ENCODE measurements at regions not wholly inside any gene's neighbourhood (a gene's known extent, or its start where the extent isn't known, plus 50 kb on each side); places are given as distances from the start of the nearest gene placed in this dataset.

DNA sequence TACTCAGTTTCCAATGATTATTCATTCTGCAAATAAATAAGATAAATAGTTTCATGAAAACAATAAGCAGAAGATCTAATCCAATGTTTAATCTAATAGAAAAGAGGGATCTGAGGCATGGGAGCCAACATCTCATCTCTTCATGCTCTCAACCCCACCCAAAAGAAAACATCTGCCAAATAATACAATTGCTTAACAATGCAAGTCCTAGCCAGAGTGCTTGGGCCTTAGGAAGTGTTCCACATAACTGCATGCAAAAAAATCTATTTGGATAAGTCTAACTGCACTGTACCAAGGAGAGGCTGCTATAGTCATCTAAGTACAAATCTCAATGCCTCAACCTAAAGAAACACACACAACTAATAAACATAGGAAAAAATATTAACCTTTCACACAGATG lies 606.0 kb downstream of the CDH9 start:
- Histone ChIP-seq H3K27ac (no peak overlapping the region), H3K36me3 (replicated peaks) (no peaks in the 10 kb centered on the region), H3K4me3 (ENCODE audit: low read depth, low read length) (no peak overlapping the region), H3K27me3 (replicated peaks) (no peaks in the 10 kb centered on the region)
- in situ Hi-C loops (cut with HindIII; ENCODE audit: low pct_ligation_motif_present, low sequenced_read_pairs): no loop called here
- TF ChIP-seq, protein P1, sequence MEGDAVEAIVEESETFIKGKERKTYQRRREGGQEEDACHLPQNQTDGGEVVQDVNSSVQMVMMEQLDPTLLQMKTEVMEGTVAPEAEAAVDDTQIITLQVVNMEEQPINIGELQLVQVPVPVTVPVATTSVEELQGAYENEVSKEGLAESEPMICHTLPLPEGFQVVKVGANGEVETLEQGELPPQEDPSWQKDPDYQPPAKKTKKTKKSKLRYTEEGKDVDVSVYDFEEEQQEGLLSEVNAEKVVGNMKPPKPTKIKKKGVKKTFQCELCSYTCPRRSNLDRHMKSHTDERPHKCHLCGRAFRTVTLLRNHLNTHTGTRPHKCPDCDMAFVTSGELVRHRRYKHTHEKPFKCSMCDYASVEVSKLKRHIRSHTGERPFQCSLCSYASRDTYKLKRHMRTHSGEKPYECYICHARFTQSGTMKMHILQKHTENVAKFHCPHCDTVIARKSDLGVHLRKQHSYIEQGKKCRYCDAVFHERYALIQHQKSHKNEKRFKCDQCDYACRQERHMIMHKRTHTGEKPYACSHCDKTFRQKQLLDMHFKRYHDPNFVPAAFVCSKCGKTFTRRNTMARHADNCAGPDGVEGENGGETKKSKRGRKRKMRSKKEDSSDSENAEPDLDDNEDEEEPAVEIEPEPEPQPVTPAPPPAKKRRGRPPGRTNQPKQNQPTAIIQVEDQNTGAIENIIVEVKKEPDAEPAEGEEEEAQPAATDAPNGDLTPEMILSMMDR (IDR thresholded peaks at IDR 0.05; ENCODE audit: low read depth, low read length, missing control alignments): no peak
- no peak for DNase-seq

DNA sequence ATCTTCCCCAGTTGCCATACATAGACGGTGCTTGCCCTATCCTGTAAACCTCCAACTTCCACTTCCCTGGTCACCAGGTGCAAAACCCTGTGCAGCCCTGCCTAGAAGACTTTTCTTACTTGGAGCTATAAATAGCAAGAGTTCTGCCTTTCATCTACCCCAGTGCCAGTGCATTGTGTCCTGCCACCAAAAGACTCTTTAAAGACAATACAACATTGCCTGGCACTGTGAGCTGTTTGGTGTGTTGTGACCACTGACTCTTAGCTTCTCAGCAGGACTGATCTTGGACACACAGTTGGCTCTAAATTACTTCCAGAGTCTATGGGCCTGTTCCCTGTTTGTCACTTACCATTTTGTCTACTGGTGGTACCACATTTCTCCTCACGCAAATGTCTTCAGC lies 608.1 kb downstream of the CDH9 start:
- in situ Hi-C loops (cut with HindIII; ENCODE audit: low pct_ligation_motif_present, low sequenced_read_pairs): no loop called here
- TF ChIP-seq, protein P1 (IDR thresholded peaks at IDR 0.05; ENCODE audit: low read depth, low read length, missing control alignments): no peak
- no peaks in the 10 kb centered on the region for H3K36me3 ChIP-seq (replicated peaks)
- no peak overlapping the region for H3K4me3 ChIP-seq (ENCODE audit: low read depth, low read length)
- no peak for DNase-seq
- no peak overlapping the region for H3K27ac ChIP-seq
- H3K27me3 ChIP-seq (replicated peaks): no peaks in the 10 kb centered on the region

DNA sequence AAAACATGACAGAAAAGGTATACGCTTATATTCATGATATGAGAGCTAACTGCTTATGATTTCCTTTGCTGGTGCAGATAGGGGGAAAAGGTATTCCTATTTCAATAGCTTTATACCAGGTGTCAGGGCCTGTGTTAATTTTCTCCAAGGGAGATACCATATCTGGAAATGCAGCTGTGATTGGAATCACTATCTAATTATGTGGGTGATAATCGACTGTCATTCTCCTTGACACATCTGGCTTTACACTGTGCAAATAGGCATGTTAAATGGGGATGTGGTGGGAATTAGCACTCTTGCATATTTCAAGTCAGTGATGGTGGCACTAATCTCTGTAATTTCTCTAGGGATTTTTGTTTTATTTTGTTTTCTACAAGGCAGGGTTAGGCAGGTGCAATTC lies 611.1 kb downstream of the CDH9 start:
- TF ChIP-seq, protein P1 (IDR thresholded peaks at IDR 0.05; ENCODE audit: low read depth, low read length, missing control alignments): no peak
- in situ Hi-C loops (cut with HindIII; ENCODE audit: low pct_ligation_motif_present, low sequenced_read_pairs): no loop called here
- Histone ChIP-seq H3K27me3 (replicated peaks) (no peaks in the 10 kb centered on the region), H3K36me3 (replicated peaks) (no peaks in the 10 kb centered on the region), H3K4me3 (ENCODE audit: low read depth, low read length) (no peak overlapping the region), H3K27ac (no peak overlapping the region)
- no peak for DNase-seq

DNA sequence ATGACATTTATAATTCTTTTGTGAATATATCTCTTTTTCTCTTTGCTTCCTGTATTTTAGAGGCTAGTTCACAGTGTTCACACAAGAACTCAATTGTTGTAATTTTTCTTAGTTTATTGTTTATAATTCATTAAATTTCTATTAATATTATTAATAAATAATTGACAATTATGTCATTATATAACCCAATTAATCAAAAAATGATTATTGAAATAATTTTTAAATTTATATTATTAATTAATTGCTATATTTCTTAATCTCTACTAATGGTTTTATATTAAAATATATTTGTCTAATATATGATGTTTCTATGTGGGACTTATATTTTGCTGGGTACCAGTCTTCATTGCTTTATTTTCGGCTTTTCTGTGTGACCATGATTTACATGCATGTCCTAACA lies 618.4 kb downstream of the CDH9 start:
- TF ChIP-seq, protein P1 (IDR thresholded peaks at IDR 0.05; ENCODE audit: low read depth, low read length, missing control alignments): no peak
- no peak overlapping the region for H3K4me3 ChIP-seq (ENCODE audit: low read depth, low read length)
- no peaks in the 10 kb centered on the region for H3K27me3 ChIP-seq (replicated peaks)
- no peak overlapping the region for H3K27ac ChIP-seq
- no peak for DNase-seq
- in situ Hi-C loops (cut with HindIII; ENCODE audit: low pct_ligation_motif_present, low sequenced_read_pairs): no loop called here
- no peaks in the 10 kb centered on the region for H3K36me3 ChIP-seq (replicated peaks)

DNA sequence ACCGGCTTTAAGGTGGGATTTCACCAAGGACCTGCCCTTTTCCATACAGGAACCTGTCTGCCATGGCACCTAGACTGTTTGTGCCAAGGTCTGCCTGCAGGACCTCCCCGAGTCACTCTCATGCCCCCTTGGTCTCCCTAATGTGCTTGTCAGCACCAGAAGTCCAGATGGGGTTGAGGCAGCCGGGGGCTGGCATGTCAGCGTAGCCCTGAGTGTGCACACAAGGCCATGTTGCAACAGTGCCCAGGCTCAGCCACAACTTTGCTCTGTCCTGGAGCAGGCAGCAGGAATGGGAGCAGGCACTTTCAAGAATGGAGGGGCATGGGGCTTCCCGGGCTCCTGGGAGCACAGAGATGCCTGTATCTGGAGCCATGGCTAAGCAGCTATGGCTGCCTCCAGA lies 621.5 kb downstream of the CDH9 start:
- Histone ChIP-seq H3K36me3 (replicated peaks) (no peaks in the 10 kb centered on the region), H3K27ac (no peak overlapping the region), H3K4me3 (ENCODE audit: low read depth, low read length) (no peak overlapping the region), H3K27me3 (replicated peaks) (no peaks in the 10 kb centered on the region)
- no peak for DNase-seq
- TF ChIP-seq, protein P1 (IDR thresholded peaks at IDR 0.05; ENCODE audit: low read depth, low read length, missing control alignments): no peak
- in situ Hi-C loops (cut with HindIII; ENCODE audit: low pct_ligation_motif_present, low sequenced_read_pairs): no loop called here

DNA sequence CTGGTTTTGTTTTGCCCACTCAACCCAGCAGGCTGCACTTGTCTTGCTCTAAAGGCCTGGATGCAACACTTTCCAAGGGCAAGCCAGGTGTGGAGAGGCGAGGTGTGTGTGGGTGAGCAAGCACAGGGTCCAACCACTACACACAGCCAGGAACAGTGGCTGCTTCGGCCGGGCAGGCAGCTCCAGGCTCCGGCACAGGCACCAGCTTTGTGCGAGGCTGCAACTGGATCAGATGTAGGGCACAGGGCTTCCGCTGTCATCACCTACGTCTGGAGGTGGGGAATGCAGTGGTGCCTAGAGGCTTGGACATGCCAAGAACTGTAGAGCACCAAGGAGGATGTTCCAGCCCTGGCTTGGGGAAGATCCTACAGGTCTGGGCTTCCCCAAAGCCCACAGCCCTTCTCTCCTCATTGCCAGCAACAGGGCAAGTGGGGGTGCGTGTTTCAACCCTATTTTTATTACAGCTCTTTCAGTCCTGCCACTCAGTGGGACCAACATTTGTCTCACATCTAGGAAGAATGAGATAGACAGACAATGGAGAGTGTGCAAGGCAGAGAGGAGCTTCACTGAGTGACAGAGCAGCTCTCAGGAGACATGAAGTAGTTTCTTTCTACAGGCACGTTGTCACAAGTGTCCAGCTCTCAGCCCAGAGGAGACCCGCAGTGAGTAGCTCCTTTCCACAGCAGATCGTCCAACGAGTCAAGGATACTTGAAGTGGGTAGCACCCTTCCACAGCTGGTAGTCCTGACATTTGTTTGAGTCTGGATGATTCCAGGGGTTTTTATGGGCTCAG lies 622.2 kb downstream of the CDH9 start:
- no peak overlapping the region for H3K4me3 ChIP-seq (ENCODE audit: low read depth, low read length)
- TF ChIP-seq, protein P1 (IDR thresholded peaks at IDR 0.05; ENCODE audit: low read depth, low read length, missing control alignments): no peak
- in situ Hi-C loops (cut with HindIII; ENCODE audit: low pct_ligation_motif_present, low sequenced_read_pairs): no loop called here
- no peak for DNase-seq
- H3K36me3 ChIP-seq (replicated peaks): no peaks in the 10 kb centered on the region
- H3K27me3 ChIP-seq (replicated peaks): no peaks in the 10 kb centered on the region
- no peak overlapping the region for H3K27ac ChIP-seq

Data from brain microvascular endothelial cell (primary cell).